ENCODE measurements at regions not wholly inside any gene's neighbourhood (a gene's known extent, or its start where the extent isn't known, plus 50 kb on each side); places are given as distances from the start of the nearest gene placed in this dataset.

DNA sequence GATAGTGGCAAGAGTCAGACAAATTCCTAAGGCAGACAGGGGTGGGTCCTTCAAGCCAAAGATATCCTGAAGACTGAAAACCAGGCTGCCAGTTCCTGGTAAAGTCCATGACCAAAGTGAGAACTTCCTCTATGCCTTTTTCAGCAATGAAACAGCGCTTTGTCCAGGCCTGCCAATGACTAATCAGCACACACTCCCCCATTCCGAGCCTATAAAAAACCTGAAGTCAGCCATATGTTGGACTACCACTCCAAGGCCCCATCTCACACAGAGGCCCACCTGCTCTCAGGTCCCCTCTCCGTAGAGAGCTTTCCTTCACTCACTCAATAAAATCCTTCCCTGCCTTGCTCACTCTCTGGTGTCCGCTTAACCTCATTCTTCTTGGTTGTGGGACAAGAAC is 402.2 kb downstream of the ANKRD7 start:
- TF ChIP-seq, protein P1, sequence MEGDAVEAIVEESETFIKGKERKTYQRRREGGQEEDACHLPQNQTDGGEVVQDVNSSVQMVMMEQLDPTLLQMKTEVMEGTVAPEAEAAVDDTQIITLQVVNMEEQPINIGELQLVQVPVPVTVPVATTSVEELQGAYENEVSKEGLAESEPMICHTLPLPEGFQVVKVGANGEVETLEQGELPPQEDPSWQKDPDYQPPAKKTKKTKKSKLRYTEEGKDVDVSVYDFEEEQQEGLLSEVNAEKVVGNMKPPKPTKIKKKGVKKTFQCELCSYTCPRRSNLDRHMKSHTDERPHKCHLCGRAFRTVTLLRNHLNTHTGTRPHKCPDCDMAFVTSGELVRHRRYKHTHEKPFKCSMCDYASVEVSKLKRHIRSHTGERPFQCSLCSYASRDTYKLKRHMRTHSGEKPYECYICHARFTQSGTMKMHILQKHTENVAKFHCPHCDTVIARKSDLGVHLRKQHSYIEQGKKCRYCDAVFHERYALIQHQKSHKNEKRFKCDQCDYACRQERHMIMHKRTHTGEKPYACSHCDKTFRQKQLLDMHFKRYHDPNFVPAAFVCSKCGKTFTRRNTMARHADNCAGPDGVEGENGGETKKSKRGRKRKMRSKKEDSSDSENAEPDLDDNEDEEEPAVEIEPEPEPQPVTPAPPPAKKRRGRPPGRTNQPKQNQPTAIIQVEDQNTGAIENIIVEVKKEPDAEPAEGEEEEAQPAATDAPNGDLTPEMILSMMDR (IDR thresholded peaks at IDR 0.05): no peak
- no peak for TF ChIP-seq POLR2A (IDR thresholded peaks at IDR 0.05)
